ENCODE measurements at regions not wholly inside any gene's neighbourhood (a gene's known extent, or its start where the extent isn't known, plus 50 kb on each side); places are given as distances from the start of the nearest gene placed in this dataset.

GRCh38 chr1:218754477-218754876, 409.3 kb downstream of the TGFB2 start:
- no peaks in the 10 kb centered on the region for H3K9me3 ChIP-seq (ENCODE audit: control insufficient read depth, low read length)
- no peak for DNase-seq (ENCODE audit: low read depth)
- H3K4me3 ChIP-seq (ENCODE audit: low read length): no peak overlapping the region
- no peaks in the 10 kb centered on the region for H3K36me3 ChIP-seq (ENCODE audit: control insufficient read depth, insufficient read depth, low read length, severe bottlenecking)
- no peak overlapping the region for H3K9ac ChIP-seq (ENCODE audit: low read length)
- H3K4me1 ChIP-seq (ENCODE audit: control insufficient read depth, insufficient read depth, low read length): no peaks in the 10 kb centered on the region
- H3K27me3 ChIP-seq (replicated peaks; ENCODE audit: control insufficient read depth, insufficient read depth, low read length): no peaks in the 10 kb centered on the region

- Histone ChIP-seq H3K4me1 (ENCODE audit: control insufficient read depth, insufficient read depth, low read length) (no peaks in the 10 kb centered on the region), H3K9me3 (ENCODE audit: control insufficient read depth, low read length) (no peaks in the 10 kb centered on the region), H3K36me3 (ENCODE audit: control insufficient read depth, insufficient read depth, low read length, severe bottlenecking) (no peaks in the 10 kb centered on the region), H3K4me3 (ENCODE audit: low read length) (no peak overlapping the region), H3K27me3 (replicated peaks; ENCODE audit: control insufficient read depth, insufficient read depth, low read length) (no peaks in the 10 kb centered on the region), H3K9ac (ENCODE audit: low read length) (no peak overlapping the region)
- DNase-seq (ENCODE audit: low read depth): no peak
Observed at GRCh38 chr1:218755128-218755527, 410.0 kb downstream of the TGFB2 start.

GRCh38 chr1:218759795-218760194, 413.9 kb upstream of the LYPLAL1 start:
- no peaks in the 10 kb centered on the region for H3K4me1 ChIP-seq (ENCODE audit: control insufficient read depth, insufficient read depth, low read length)
- H3K36me3 ChIP-seq (ENCODE audit: control insufficient read depth, insufficient read depth, low read length, severe bottlenecking): no peaks in the 10 kb centered on the region
- DNase-seq (ENCODE audit: low read depth): no peak
- H3K9ac ChIP-seq (ENCODE audit: low read length): no peak overlapping the region
- no peaks in the 10 kb centered on the region for H3K9me3 ChIP-seq (ENCODE audit: control insufficient read depth, low read length)
- no peak overlapping the region for H3K4me3 ChIP-seq (ENCODE audit: low read length)
- H3K27me3 ChIP-seq (replicated peaks; ENCODE audit: control insufficient read depth, insufficient read depth, low read length): no peaks in the 10 kb centered on the region

GRCh38 chr1:218760601-218761570, 412.8 kb upstream of the LYPLAL1 start:
- Histone ChIP-seq H3K4me3 (ENCODE audit: low read length) (no peak overlapping the region), H3K9ac (ENCODE audit: low read length) (no peak overlapping the region), H3K27me3 (replicated peaks; ENCODE audit: control insufficient read depth, insufficient read depth, low read length) (no peaks in the 10 kb centered on the region), H3K4me1 (ENCODE audit: control insufficient read depth, insufficient read depth, low read length) (no peaks in the 10 kb centered on the region), H3K9me3 (ENCODE audit: control insufficient read depth, low read length) (no peaks in the 10 kb centered on the region), H3K36me3 (ENCODE audit: control insufficient read depth, insufficient read depth, low read length, severe bottlenecking) (no peaks in the 10 kb centered on the region)
- peak; percentile 46 for DNase-seq (ENCODE audit: low read depth)

- Histone ChIP-seq H3K9ac (ENCODE audit: low read length) (no peak overlapping the region), H3K27me3 (replicated peaks; ENCODE audit: control insufficient read depth, insufficient read depth, low read length) (no peaks in the 10 kb centered on the region), H3K36me3 (ENCODE audit: control insufficient read depth, insufficient read depth, low read length, severe bottlenecking) (no peaks in the 10 kb centered on the region), H3K9me3 (ENCODE audit: control insufficient read depth, low read length) (no peaks in the 10 kb centered on the region), H3K4me3 (ENCODE audit: low read length) (no peak overlapping the region), H3K4me1 (ENCODE audit: control insufficient read depth, insufficient read depth, low read length) (no peaks in the 10 kb centered on the region)
- DNase-seq (ENCODE audit: low read depth): no peak
Observed at GRCh38 chr1:218763538-218763937, 410.1 kb upstream of the LYPLAL1 start.

GRCh38 chr1:218765753-218766152, 407.9 kb upstream of the LYPLAL1 start:
- no peaks in the 10 kb centered on the region for H3K9me3 ChIP-seq (ENCODE audit: control insufficient read depth, low read length)
- H3K4me1 ChIP-seq (ENCODE audit: control insufficient read depth, insufficient read depth, low read length): no peaks in the 10 kb centered on the region
- no peaks in the 10 kb centered on the region for H3K36me3 ChIP-seq (ENCODE audit: control insufficient read depth, insufficient read depth, low read length, severe bottlenecking)
- DNase-seq (ENCODE audit: low read depth): no peak
- no peak overlapping the region for H3K9ac ChIP-seq (ENCODE audit: low read length)
- no peaks in the 10 kb centered on the region for H3K27me3 ChIP-seq (replicated peaks; ENCODE audit: control insufficient read depth, insufficient read depth, low read length)
- H3K4me3 ChIP-seq (ENCODE audit: low read length): no peak overlapping the region

- Histone ChIP-seq H3K36me3 (ENCODE audit: control insufficient read depth, insufficient read depth, low read length, severe bottlenecking) (no peaks in the 10 kb centered on the region), H3K27me3 (replicated peaks; ENCODE audit: control insufficient read depth, insufficient read depth, low read length) (no peaks in the 10 kb centered on the region), H3K4me3 (ENCODE audit: low read length) (no peak overlapping the region), H3K4me1 (ENCODE audit: control insufficient read depth, insufficient read depth, low read length) (peaks cover 7% of the 10 kb centered on the region), H3K9ac (ENCODE audit: low read length) (no peak overlapping the region), H3K9me3 (ENCODE audit: control insufficient read depth, low read length) (no peaks in the 10 kb centered on the region)
- no peak for DNase-seq (ENCODE audit: low read depth)
Observed at GRCh38 chr1:218771931-218772330, 401.7 kb upstream of the LYPLAL1 start.

GRCh38 chr1:218772575-218772974, 401.1 kb upstream of the LYPLAL1 start:
- DNase-seq (ENCODE audit: low read depth): peak; percentile 60
- no peaks in the 10 kb centered on the region for H3K36me3 ChIP-seq (ENCODE audit: control insufficient read depth, insufficient read depth, low read length, severe bottlenecking)
- peaks cover 7% of the 10 kb centered on the region for H3K4me1 ChIP-seq (ENCODE audit: control insufficient read depth, insufficient read depth, low read length)
- no peaks in the 10 kb centered on the region for H3K9me3 ChIP-seq (ENCODE audit: control insufficient read depth, low read length)
- no peaks in the 10 kb centered on the region for H3K27me3 ChIP-seq (replicated peaks; ENCODE audit: control insufficient read depth, insufficient read depth, low read length)
- no peak overlapping the region for H3K9ac ChIP-seq (ENCODE audit: low read length)
- peak overlapping the region; percentile 37 for H3K4me3 ChIP-seq (ENCODE audit: low read length)

GRCh38 chr1:218775501-218776021, 398.1 kb upstream of the LYPLAL1 start:
- Histone ChIP-seq H3K4me1 (ENCODE audit: control insufficient read depth, insufficient read depth, low read length) (peaks cover 7% of the 10 kb centered on the region), H3K4me3 (ENCODE audit: low read length) (no peak overlapping the region), H3K9ac (ENCODE audit: low read length) (no peak overlapping the region), H3K27me3 (replicated peaks; ENCODE audit: control insufficient read depth, insufficient read depth, low read length) (no peaks in the 10 kb centered on the region), H3K9me3 (ENCODE audit: control insufficient read depth, low read length) (no peaks in the 10 kb centered on the region), H3K36me3 (ENCODE audit: control insufficient read depth, insufficient read depth, low read length, severe bottlenecking) (no peaks in the 10 kb centered on the region)
- DNase-seq (ENCODE audit: low read depth): no peak

GRCh38 chr1:218778257-218779126, 395.2 kb upstream of the LYPLAL1 start:
- no peak overlapping the region for H3K4me3 ChIP-seq (ENCODE audit: low read length)
- H3K9ac ChIP-seq (ENCODE audit: low read length): no peak overlapping the region
- no peaks in the 10 kb centered on the region for H3K36me3 ChIP-seq (ENCODE audit: control insufficient read depth, insufficient read depth, low read length, severe bottlenecking)
- no peaks in the 10 kb centered on the region for H3K9me3 ChIP-seq (ENCODE audit: control insufficient read depth, low read length)
- peak; percentile 41 for DNase-seq (ENCODE audit: low read depth)
- H3K4me1 ChIP-seq (ENCODE audit: control insufficient read depth, insufficient read depth, low read length): no peaks in the 10 kb centered on the region
- no peaks in the 10 kb centered on the region for H3K27me3 ChIP-seq (replicated peaks; ENCODE audit: control insufficient read depth, insufficient read depth, low read length)
